WI38 (cell line): ENCODE measurements at regions not wholly inside any gene's neighbourhood (a gene's known extent, or its start where the extent isn't known, plus 50 kb on each side); places are given as distances from the start of the nearest gene placed in this dataset.

ENCODE experiments used
- H3K4me3 ChIP-seq: 2 replicates; pipeline ENCODE4 v1.5.1; 2011; ENCODE audit warnings: low read depth, mild to moderate bottlenecking, control low read depth, low read length
- TF ChIP-seq, protein P1 (sequence below): IDR thresholded peaks from 2 replicates; pipeline ENCODE4 v1.5.1; 2012; ENCODE audit warnings: low read depth, mild to moderate bottlenecking, control low read depth, low read length

- no peak overlapping the region for H3K4me3 ChIP-seq
- TF ChIP-seq, protein P1, sequence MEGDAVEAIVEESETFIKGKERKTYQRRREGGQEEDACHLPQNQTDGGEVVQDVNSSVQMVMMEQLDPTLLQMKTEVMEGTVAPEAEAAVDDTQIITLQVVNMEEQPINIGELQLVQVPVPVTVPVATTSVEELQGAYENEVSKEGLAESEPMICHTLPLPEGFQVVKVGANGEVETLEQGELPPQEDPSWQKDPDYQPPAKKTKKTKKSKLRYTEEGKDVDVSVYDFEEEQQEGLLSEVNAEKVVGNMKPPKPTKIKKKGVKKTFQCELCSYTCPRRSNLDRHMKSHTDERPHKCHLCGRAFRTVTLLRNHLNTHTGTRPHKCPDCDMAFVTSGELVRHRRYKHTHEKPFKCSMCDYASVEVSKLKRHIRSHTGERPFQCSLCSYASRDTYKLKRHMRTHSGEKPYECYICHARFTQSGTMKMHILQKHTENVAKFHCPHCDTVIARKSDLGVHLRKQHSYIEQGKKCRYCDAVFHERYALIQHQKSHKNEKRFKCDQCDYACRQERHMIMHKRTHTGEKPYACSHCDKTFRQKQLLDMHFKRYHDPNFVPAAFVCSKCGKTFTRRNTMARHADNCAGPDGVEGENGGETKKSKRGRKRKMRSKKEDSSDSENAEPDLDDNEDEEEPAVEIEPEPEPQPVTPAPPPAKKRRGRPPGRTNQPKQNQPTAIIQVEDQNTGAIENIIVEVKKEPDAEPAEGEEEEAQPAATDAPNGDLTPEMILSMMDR = no peak
Measured at GRCh38 chr4:157810137-157810774, 362.6 kb downstream of the GASK1B start.

DNA sequence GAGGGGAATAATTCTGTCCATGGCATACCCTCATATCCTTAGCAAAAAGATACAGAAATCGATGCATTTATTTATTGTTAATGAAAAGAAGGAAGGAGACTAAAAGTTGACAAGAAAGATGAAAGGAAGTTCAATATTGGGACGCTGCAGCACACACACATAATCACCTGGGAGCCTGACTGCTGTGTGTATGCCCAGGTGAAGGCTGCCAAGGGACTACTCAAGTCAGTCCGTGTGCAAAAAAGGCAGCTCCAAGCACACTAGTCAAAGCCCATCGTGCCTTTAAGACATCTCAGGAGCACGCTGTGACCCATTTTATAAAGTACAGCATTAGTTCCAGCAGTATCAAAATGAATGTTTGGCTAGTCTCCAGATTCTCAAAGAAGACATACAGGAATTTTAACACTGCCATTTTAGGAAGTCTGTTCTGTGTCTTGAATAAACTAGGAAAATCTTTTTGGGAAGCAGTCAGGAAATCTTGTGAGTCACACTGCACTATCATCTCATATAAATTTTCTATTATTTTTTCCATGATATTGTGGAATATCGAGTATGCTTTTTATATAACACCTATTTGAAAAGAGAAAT is 363.9 kb downstream of the GASK1B start:
- TF ChIP-seq, protein P1 = no peak
- H3K4me3 ChIP-seq = no peak overlapping the region

DNA sequence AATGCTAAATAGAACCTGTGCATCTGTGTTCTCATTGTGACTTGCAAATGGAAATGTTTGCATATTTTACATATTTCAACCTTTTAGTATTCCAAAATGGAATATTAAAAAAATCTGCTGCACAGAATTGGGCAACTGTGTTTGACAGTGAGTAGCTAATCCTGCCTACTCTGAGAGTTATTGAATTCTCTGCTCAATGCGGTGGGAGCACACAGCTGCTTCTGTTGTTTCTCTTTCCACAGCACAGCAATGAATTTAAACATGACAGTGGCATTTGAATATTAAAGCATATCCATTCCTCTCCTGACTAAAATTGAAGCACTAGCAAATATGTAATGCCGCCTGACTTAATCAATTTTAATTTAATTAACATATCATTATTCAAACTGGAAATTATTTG is 366.6 kb downstream of the GASK1B start:
- H3K4me3 ChIP-seq = no peak overlapping the region
- TF ChIP-seq, protein P1 = no peak

DNA sequence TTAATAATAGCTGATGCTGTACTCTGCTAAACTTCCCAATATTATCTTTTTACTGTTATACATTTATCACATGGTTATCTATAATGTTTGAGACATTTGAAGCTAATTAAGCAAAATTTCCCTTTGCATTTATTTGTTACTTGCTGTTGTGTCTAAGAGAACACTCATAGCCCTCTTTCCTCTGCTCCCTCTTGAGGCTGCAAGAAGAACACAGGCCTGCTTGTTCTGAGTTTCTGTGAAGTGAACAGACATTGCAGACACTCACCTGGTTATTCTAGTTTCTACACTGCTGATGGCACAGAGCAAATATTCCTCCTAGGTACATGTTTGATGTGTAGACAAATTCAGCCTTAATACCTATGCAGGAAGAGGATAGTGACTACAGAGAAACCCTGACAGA is 367.8 kb downstream of the GASK1B start:
- TF ChIP-seq, protein P1 = no peak

GRCh38 chr4:157803845-157804521 is 368.8 kb downstream of the GASK1B start:
- TF ChIP-seq, protein P1 = no peak
- H3K4me3 ChIP-seq = no peak overlapping the region

More for the DNA sequence above, 367.8 kb downstream of the GASK1B start:
- no peak overlapping the region for H3K4me3 ChIP-seq

DNA sequence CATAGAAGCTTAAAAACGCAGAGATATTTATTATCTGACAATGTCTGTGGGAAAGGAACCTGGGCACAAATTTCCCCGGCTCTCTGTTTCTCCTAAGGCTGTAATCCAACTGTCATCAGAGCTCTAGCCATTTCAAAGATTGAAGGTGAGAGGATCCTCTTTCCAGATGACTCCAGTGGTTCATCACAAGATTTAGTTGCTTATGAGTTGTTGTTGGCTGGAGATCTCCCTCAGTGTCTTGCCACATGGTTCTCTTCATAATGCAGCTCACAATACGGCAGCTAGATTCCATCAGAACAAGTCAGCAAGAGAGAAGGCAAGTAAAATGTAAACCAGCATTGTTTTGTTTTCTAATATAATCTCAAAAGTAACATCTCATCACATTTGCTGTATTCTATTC is 369.4 kb downstream of the GASK1B start:
- H3K4me3 ChIP-seq = no peak overlapping the region
- TF ChIP-seq, protein P1 = no peak

- H3K4me3 ChIP-seq = no peak overlapping the region
Measured at GRCh38 chr4:157795495-157795894, 377.3 kb downstream of the GASK1B start.

More at GRCh38 chr4:157795495-157795894, 377.3 kb downstream of the GASK1B start:
- TF ChIP-seq, protein P1 = no peak
